ENCODE measurements at regions not wholly inside any gene's neighbourhood (a gene's known extent, or its start where the extent isn't known, plus 50 kb on each side); places are given as distances from the start of the nearest gene placed in this dataset.

DNA sequence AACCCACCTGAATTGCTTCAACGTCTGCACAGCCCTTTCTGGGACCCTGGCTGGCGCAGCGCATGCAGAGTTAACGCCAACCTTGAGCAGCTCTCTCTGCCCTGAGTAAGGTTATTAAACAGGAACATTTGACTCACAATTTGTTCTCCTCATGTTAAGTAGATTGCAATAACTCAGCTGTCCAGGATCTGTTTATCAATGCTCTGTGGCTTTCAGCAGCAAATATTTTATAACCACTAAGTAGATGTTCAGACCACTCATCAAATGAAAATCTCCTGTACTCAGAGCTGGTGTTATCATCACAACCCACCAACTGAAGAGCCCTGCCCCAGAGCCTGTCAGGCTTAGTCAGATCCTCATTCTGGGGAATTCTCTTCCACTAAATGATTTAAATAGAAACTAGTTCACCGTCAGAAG, 403.0 kb downstream of the ZNF608 start:
- no peak for DNase-seq

DNA sequence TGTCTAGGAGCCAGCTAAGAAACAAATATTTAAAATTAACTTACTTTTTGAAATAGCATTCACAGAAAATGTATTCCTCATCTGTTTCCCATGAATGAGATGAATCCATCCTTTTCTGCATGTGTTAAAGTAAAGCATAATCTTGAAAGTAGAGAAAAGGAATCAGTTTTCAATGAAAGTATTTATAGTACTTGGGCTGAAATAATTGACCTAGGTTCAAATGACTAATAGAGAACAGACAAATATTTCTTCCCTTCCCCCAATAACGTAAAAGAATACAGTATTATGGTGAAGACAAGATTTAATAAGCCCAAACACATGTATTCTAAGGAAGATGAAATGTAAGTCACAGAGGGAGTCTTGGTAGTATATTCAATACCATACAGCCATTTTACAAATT, 403.5 kb downstream of the ZNF608 start:
- DNase-seq, result no peak

DNA sequence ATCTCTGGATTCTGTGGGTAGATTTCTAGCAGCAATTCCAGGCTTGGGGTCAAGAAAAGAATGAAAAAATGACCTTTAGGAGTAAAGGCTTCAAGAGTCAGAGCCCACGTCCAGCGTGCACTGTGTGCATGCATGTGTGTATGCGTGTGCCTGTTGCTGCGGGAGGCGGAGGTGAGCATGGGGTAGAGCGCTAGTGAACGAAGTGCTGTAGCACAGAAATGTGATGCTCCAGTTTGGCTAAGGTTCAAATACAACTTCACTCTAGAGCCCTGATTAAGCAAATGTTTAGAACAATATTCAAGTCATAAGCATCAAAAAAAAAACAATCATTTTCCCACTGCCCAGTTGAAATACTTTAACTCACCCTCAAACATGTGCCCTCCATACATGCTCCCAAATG, 403.9 kb downstream of the ZNF608 start:
- DNase-seq, result no peak

DNA sequence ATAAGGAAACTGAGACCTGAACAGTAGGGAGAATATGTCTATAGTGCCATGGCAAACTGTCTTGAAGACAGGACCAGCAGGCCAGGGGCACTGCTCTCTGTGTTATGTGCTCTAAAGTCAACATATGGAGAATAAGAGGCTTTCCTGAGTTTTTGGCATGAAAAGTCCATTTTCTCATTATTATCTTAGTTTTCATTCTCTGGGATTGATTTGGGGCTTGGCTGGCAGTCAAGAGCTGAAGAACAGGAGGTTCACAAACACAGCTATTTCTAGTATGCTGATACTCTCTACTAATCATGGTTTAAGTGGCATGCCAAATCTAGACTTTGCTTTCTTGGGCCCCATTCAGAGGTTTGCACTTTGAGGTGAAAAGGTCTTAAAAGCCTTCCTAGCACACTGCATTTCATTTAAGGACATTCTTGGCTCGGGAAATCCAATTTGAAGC, 404.4 kb downstream of the ZNF608 start:
- no peak for DNase-seq

DNA sequence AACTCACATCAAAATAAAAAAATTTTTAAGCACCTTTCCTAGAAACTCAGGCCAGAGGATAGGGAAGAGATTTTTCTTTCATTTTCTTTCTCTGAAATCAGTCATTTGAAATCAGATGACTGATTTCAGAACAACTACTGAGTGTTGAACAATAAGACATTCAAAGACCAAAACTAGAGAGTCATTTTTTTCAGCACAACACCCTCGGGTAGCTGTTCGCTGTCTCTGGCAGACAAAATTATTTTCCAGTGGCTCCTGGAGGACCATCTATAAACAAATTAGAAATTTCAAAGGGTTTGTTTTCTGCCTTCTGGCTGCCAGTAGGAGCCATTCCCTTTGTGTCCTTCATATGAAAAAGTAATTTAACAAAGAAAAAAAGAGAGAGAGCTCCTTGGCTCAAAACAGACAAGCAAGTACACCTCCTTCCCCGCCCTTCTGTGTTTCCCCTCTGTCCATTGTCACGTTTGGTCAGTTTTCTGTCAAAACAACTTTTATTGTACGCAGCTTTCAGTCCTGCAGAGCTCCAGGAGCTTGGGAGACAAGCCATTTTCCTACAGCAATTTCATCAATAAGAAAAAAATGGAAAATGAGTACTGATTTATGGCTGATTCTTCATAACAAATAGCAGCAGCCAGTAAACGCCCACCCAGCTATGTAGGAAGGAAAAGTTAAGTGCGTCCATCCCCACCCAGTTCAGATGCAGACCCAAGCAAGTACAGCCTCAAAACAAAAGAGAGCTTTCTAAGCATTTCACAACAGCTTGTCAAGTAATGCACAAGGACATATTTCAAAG, 405.2 kb downstream of the ZNF608 start:
- DNase-seq, result no peak

DNA sequence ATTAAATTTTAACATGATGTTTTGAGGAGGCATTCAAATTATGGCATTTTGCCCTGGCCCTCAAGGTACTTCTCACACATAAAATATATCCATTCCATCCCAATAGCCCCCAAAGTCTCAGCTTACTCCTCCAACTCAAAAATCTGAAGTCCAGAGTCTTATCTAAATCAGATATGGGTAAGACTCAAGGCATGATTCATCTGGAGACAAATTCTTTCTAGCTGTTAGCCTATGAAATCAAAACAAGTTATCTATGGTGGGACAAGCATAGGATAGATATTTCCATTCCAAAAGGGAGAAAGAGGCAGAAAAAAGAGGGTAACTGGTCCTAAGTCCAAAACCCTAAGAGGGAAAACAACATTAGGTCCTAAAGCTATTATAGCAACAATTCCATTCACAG, 408.4 kb downstream of the ZNF608 start:
- no peak for DNase-seq

DNA sequence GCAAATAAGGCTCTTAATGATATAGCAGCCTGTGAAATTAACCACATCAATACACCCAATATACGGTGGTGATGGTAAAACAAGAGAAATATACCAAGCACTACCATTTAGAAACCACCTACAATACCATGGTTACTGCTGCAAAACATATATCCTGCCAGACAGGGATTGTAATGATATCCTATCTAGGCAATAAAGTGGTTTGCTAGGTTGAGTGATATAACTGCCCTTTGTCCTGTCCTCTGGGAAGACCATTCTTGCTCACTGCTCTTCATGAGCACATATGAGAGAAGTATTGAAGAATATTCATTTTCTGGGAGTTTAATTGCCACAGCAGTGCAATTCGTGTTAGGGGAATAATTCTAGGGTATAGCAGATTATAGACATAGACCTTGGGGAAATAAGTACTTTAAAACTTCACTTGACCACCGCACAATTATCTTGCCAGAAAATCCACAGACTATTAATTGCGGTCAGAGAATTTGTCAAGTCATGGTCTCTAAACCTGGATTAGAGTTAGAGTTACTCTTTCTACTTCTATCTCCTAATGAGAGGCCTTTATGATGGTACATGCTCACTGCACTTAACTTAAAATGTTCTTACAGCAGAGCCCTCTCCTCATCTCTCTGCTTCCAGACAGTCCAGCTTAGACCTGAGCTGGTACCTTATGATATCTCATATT, 413.0 kb downstream of the ZNF608 start:
- no peak for DNase-seq

DNA sequence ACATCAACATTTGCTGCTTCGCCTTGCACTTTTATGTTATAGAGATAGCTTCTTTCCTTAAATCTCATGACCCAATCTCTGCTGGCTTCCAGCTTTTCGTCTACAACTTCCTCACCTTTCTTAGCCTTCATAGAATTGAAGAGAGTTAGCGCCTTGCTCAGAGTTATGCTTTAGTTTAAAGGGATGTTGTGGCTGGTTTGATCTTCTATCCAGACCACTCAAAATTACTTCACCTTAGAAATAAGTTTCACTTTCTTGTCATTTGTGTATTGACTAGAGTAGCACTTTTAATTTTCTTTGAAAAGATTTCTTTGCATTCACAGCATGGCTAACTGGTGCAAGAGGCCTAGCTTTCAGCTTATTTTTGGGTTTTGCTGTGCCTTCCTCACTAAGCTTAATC, 414.2 kb downstream of the ZNF608 start:
- no peak for DNase-seq

DNA sequence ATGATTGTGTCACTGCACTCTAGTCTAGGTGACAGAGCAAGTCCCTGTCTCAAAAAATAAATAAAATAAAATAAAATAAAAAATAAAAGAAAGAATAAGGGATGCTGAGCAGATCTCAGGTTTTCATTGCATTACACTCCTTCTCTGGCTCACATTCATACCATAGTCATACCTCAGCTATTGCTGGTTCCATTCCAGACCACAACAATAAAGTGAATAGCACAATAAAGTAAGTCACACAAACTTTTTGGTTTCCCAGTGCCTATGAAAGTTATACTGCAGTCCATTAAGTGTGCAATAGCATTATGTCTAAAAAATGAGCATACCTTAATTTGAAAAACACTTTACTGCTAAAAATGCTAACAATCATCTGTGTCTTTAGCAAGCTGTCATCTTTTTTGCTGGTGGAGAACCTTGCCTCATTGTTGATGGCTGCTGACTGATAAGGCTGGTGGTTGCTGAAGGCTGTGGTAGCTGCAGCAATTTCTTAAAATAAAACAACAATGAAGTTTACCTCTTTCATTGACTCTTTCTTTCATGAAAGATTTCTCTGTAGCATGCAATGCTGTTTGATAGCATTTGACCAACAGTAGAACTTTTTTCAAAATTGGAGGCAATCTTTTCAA, 415.7 kb downstream of the ZNF608 start:
- no peak for DNase-seq

DNA sequence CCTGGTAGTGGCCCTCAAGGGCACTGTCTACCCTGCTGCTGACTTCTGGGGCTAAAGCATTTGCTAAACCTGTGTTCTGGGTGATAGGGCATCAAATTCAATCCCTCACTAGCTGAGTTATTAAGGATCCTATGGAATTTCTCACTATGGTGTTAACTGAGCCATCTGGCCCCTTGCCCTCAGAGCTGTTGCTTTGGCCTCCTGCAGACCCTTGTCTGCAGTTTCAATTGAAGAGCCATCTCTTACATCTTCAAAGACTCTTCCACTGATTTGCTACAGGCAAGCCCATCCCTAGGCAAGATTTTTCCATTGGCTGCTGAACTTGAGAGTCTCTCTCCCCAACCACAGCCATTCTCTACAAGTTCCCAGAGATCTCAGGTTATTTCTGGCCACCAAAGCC, 418.2 kb downstream of the ZNF608 start:
- no peak for DNase-seq

DNA sequence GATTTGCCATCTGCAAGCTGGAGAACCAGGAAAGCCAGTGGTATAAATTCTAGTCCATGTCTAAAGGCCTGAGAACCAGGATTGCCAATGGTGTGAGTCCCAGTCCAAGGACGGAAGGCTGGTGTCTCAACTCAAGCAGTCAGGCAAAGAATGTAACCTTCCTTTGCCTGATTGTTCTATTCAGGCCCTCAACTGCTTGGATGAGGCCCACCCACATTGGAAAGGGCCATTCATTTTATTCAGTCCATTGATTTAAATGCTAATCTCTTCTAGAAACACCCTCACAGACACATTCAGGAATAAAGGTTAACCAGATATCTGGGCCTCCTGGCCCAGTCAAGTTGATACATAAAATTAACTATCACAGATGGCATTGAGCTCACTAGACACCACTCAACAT, 427.8 kb downstream of the ZNF608 start:
- no peak for DNase-seq

DNA sequence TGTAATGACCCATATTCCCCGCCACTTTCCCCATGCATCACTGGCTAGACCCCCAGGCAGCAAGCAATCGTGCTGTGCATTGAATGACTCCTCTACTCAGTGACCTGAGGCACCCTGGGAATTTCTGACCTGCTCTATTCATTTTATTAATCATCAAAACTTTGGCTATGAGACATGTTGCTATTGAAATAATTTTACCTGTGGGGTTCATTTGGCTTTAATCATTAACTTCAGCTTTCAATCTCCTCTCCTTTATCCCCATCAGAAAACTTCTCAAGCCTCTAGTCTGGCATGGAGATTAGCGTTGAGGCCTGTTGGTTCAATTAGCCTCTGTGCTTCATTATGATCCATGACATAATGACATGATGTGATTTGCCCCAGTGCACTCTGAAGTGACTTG, 429.0 kb downstream of the ZNF608 start:
- no peak for DNase-seq

DNA sequence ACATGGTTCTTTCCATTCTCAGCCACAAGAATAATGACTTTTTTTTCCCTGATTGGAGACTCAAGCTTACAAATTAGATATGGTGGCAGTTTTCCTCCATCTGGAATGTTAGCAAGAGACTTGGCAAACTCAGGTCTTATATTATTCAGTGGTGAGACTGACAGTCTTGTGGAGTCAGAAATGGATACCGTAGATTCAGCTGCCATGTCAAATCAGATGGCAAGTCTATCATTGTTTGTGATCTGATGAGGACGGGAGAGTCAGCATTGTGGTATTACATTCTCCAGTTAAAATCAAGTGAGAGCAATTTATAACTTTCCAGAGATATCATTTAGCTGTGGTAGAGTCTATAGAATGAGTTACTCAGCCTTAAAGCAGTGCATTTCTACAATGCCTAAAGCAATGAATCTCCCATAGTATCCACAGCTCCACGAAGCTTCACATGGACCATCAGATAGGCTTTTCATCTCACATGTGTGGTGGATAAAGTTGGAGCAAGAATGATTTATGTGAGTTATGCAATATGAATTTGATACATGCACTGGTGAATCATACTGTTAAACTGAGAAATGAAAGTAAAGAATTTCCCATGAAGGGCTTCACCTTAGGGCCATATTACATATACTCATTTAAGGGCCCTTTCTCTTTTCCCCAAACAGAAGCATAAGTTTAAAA, 430.6 kb downstream of the ZNF608 start:
- DNase-seq, result no peak

DNA sequence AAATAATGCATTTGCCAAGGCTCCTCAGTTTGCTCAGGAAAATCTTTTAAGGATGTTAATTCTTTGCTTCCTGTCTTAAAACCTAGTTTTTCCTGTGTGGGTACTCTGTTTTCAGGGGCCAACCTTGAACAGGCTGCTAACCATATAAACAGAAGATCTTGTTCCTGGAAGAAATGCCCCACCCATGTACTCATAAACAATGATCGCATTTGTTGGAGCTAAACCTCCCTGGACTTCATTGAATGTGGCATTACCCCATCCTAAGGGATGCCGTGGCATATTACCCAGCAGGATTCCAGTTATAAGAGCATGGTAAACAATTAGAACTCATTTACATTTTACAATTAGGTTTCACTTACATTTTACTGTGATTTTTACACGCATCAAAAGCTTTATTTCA, 436.0 kb downstream of the ZNF608 start:
- no peak for DNase-seq

DNA sequence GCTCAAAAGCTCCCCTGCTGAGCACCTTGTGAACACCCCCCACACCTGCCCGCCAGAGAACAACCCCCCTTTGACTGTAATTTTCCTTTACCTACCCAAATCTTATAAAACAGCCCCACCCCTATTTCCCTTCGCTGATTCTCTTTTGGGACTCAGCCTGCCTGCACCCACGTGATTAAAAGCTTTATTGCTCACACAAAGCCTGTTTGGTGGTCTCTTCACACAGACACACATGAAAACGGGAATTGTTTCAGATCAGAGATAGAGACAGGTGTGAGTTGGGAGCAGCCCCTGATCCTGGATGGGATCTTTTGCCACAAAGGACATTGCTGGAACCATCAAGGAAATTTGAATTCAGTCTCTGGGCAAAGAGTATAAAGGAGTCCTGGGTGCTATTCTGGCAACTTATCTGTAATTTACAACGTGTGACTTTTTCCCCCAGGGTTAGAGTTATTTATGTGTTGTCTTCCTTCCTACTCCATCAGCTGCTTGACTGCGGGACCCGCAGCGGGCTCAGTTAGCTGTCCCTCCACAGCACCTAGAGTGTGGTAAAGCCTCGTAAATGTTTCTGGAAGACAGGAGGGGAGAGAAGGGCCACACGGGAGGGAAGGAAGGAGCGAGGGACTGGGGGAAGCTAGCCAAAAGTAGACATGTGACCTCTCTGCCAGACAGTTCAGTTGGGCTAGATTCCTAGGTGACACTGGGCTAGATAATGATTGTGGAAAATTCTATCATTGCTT, 437.0 kb downstream of the ZNF608 start:
- DNase-seq, result no peak

DNA sequence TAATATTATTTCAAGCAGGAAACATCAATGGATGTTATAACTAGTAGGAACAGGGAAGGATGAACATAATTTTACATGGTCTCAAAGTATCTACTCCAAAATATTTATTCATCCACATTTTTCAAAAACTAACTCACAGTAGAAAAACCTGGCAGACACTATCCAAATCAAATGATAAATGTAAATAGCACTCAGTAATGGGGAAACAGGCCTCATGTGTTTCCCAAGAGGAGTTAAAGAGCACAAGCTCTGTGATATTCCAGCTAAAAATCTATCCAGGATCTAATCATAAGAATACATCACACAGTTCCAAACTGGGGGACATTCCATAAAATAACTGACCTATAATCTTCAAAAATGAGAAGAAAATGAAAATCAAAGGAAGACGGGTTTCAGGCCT, 443.1 kb downstream of the ZNF608 start:
- DNase-seq, result no peak

DNA sequence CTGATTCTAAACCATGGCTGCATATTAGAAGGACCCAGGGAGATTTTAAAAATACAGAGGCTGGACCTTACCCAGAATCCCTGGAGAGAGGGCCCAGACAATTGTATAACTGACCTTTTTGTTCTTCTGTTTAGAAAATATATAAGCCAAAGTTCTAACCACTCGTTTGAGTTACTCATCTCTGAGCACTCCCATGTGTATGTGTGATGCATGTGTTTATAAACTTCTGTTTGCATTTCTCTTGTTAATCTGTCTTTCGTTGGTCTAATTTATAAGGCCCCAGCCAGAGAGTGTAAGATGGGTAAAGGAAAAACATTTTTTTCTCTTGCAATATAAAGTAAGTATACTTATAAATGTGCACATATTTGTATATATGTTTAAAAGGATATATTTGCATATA, 443.9 kb downstream of the ZNF608 start:
- DNase-seq, result no peak

DNA sequence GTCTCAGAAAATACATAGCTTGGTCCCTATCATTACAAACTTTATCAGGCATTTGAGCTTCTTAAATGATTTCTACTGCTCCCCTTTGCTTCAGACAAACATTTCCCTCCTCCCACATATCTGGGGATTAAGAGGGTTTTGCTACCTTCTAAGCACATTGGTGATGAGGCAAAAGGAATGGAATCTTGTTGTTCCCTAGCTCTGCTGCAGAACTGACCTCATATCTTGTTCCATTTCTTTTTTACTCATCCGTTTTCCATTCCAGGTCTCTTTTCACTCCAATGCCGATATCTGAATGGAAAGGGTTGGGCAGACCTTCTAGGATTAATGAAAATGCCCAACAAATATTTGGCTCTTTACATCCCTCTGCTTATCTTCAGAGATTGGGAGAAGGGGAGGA, 444.6 kb downstream of the ZNF608 start:
- DNase-seq, result no peak

DNA sequence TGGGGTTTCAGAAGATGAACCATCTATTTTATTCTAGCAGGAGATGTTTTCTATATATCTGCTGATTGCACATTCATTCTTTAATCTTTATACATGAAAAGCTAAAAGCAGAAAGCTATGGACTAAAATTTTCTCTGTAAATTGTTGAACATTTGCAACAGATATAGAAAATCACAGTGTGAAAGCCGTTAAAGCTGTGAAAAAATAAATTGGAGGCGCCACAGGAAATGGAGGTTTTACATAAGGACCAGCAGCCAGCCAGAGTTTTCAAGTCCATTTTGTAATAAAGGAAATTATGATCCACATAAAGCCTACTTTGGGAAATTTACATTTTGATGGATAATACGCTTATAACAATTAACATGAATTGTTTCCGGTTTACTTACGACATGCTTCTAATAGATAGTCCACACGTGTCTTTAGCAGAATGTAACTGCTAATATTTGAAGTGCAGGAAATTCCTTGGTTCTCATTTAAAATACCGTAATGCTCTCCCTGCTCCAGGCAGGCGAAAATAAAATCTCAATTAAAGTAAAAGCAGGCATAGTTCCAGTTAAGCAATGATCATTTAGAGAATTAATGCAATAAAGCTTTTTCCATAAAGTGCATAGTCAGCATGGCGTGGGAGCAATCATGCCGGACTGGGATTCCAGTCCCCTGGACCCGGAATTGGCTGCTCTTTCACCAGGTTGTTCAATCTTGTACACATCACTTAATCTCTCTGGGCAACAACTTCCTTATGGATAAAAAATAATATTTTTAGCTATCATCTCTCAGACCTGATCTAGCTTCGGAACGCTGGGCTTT, 445.4 kb downstream of the ZNF608 start:
- DNase-seq, result no peak

DNA sequence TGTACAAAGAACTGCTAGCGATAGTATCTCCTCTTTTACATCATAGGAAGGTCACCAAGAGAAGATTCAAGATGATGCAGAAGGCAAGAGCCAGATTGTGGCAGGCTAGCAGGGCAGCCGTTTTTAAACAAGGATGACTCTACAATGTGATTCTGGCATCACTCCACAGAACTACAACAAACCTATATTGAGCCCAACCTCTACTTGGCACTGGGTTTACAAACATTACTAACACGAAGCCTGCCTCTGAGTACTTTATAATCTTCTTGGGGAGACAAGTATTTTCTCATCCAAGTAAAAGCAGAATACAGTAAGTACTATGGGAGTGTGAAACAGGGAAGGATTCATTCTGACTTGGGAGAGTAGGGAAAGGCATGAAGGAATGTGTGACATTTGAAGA, 448.6 kb downstream of the ZNF608 start:
- no peak for DNase-seq

DNA sequence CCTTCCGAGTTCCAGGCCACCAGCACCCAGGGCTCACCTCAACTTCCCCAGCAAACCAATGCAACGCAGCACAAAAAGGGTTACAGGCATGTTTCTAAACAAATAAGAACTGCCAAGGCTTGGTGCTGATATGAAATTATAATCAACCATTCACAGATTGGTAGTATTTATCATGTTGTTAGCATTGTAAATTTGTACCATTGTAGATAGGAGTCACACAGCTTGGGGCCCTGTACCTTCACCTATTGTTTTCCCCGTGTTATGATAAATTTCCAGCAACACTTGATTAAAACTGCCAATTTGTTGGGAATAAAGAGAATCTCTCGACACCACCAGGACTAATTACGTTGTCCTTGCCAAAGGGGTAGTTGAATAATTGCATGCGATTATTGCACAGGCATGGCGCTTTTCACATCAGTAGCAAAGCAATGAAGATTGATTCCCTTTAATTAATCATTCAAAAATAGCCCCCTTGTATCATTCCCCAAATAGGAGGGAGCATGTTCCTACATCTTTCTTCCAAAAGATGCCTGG, 454.1 kb downstream of the ZNF608 start:
- no peak for DNase-seq

Data from CD4-positive, alpha-beta T cell treated with Interferon gamma for 1 hour (primary cell).